Neural cell (in vitro differentiated cells): ENCODE measurements at regions not wholly inside any gene's neighbourhood (a gene's known extent, or its start where the extent isn't known, plus 50 kb on each side); places are given as distances from the start of the nearest gene placed in this dataset.

ENCODE experiments used
- H2AFZ ChIP-seq: fragments of 200-600, 300-800 bp; sonication (generic), shearing (Covaris generic); 2 replicates; pipeline ENCODE4 v1.6.0; 2014; ENCODE audit warnings: low read depth, mild to moderate bottlenecking, antibody characterized with exemption, low read length, moderate library complexity
- H3F3A ChIP-seq: fragments of 200-600 bp; shearing (Covaris generic); 2 replicates; pipeline ENCODE4 v1.6.1; 2016; ENCODE audit warnings: mild to moderate bottlenecking, moderate library complexity, mixed read lengths, antibody characterized with exemption, low read length; ENCODE audit not compliant: insufficient read depth, poor library complexity, severe bottlenecking
- H3K27ac ChIP-seq: fragments of 200-600, 300-800 bp; sonication (generic), shearing (Covaris generic); 2 replicates; pipeline ENCODE4 v1.5.1; 2014; ENCODE audit warnings: mild to moderate bottlenecking, low read length, moderate library complexity
- H3K27me3 ChIP-seq: fragments of 300-800, 200-600 bp; sonication (generic), shearing (Covaris generic); 2 replicates; pipeline ENCODE4 v1.6.0; 2014; ENCODE audit warnings: mild to moderate bottlenecking, low read depth, low read length, moderate library complexity; ENCODE audit not compliant: insufficient read depth
- H3K36me3 ChIP-seq: fragments of 300-800, 200-600 bp; sonication (generic), shearing (Covaris generic); 2 replicates; pipeline ENCODE4 v1.5.1; 2014; ENCODE audit warnings: mild to moderate bottlenecking, antibody characterized with exemption, low read length, moderate library complexity; ENCODE audit not compliant: insufficient read depth
- H3K4me2 ChIP-seq: fragments of 300-800, 200-600 bp; sonication (generic), shearing (Covaris generic); 2 replicates; pipeline ENCODE4 v1.6.0; 2014; ENCODE audit warnings: mild to moderate bottlenecking, low read length
- H3K4me3 ChIP-seq: fragments of 300-800, 200-600 bp; sonication (generic), shearing (Covaris generic); 2 replicates; pipeline ENCODE4 v1.5.1; 2014; ENCODE audit warnings: mild to moderate bottlenecking, low read length, moderate library complexity
- H3K79me2 ChIP-seq: fragments of 200-600 bp; shearing (Covaris generic); replicated peaks from 2 replicates; pipeline ENCODE4 v1.6.0; 2014; ENCODE audit warnings: mild to moderate bottlenecking, low read length, moderate library complexity; ENCODE audit not compliant: insufficient read depth
- H3K9ac ChIP-seq: fragments of 300-800, 200-600 bp; sonication (generic), shearing (Covaris generic); 2 replicates; pipeline ENCODE4 v1.6.1; 2016; ENCODE audit warnings: mild to moderate bottlenecking, low read length, mixed read lengths
- H3K9me2 ChIP-seq: fragments of 200-600 bp; shearing (Covaris generic); 2 replicates; pipeline ENCODE4 v1.6.1; 2016; ENCODE audit warnings: mild to moderate bottlenecking, low read length, mixed read lengths; ENCODE audit not compliant: insufficient read depth
- H3K9me3 ChIP-seq: fragments of 200-600, 300-800 bp; sonication (generic), shearing (Covaris generic); 2 replicates; pipeline ENCODE4 v1.6.1; 2016; ENCODE audit warnings: mild to moderate bottlenecking, mixed run types, low read length, moderate library complexity, mixed read lengths
- H4K20me1 ChIP-seq: fragments of 200-600 bp; shearing (Covaris generic); 2 replicates; pipeline ENCODE4 v1.6.1; 2016; ENCODE audit warnings: mild to moderate bottlenecking, mixed run types; ENCODE audit not compliant: insufficient read depth
- EP300 ChIP-seq: fragments of 450-650 bp; conservative IDR thresholded peaks from 2 replicates; pipeline ENCODE4 v1.6.1; 2014; ENCODE audit warnings: antibody characterized with exemption, mild to moderate bottlenecking, moderate library complexity; ENCODE audit not compliant: poor library complexity, severe bottlenecking
- EZH2 ChIP-seq: fragments of 200-600, 300-800 bp; shearing (Covaris generic), sonication (generic); IDR thresholded peaks from 2 replicates; pipeline ENCODE4 v1.6.1; 2014; ENCODE audit warnings: antibody characterized with exemption, low read length, borderline replicate concordance, mild to moderate bottlenecking; ENCODE audit not compliant: insufficient read depth, poor library complexity, severe bottlenecking
- MXI1 ChIP-seq: fragments of 450-650 bp; conservative IDR thresholded peaks from 2 replicates; pipeline ENCODE4 v1.6.1; 2014; ENCODE audit warnings: antibody characterized with exemption, mild to moderate bottlenecking; ENCODE audit not compliant: poor library complexity, severe bottlenecking
- POLR2AphosphoS5 ChIP-seq: IDR thresholded peaks from 2 replicates; pipeline ENCODE4 v1.6.1; 2012
- RAD21 ChIP-seq: fragments of 450-650 bp; conservative IDR thresholded peaks from 2 replicates; pipeline ENCODE4 v1.6.1; 2014; ENCODE audit warnings: antibody characterized with exemption, mild to moderate bottlenecking, moderate library complexity
- SMC3 ChIP-seq: fragments of 450-650 bp; conservative IDR thresholded peaks from 2 replicates; pipeline ENCODE4 v1.6.1; 2014; ENCODE audit warnings: antibody characterized with exemption, mild to moderate bottlenecking, moderate library complexity; ENCODE audit not compliant: poor library complexity
- TAF1 ChIP-seq: IDR thresholded peaks from 2 replicates; pipeline ENCODE4 v1.6.1; 2012; ENCODE audit warnings: low read depth
- TF ChIP-seq, protein P1 (sequence below): fragments of 450-650 bp; IDR thresholded peaks from 2 replicates; pipeline ENCODE4 v1.5.1; 2014; ENCODE audit warnings: antibody characterized with exemption, mild to moderate bottlenecking, moderate library complexity; ENCODE audit not compliant: poor library complexity, severe bottlenecking
- TF ChIP-seq, protein P2 (sequence below): IDR thresholded peaks from 2 replicates; pipeline ENCODE4 v1.6.1; 2012; ENCODE audit warnings: borderline replicate concordance

DNA sequence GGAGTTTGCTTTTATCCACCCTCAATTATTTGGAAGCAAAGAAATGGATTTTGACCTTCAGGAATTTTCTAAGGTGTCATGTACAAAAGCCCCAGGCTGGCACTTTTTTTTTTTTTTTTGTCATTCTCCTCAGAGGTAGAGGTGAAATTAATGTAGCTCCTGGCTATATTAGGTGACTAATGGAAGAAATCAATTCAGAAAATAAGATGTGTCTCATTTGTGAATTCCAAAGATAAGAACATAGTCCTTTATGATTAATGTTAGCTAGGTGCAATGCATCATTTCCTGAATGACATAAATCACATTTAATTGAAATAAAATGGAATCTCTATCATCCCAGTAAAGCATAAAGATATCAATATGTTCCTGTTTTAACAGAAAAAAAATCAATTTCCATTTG, 477.6 kb downstream of the FBXO15 start:
- no peaks in the 10 kb centered on the region for H3K27me3 ChIP-seq
- H3K9me2 ChIP-seq: no peaks in the 10 kb centered on the region
- no peaks in the 10 kb centered on the region for H3K9me3 ChIP-seq
- H3K4me2 ChIP-seq: no peak overlapping the region
- H3K36me3 ChIP-seq: no peaks in the 10 kb centered on the region
- H3K27ac ChIP-seq: no peak overlapping the region
- no peaks in the 10 kb centered on the region for H3F3A ChIP-seq
- no peaks in the 10 kb centered on the region for H3K79me2 ChIP-seq
- no peak overlapping the region for H2AFZ ChIP-seq
- TF ChIP-seq EP300: no peak
- TF ChIP-seq POLR2AphosphoS5: no peak
- no peak for TF ChIP-seq TAF1
- no peak for TF ChIP-seq MXI1
- TF ChIP-seq, protein P1, sequence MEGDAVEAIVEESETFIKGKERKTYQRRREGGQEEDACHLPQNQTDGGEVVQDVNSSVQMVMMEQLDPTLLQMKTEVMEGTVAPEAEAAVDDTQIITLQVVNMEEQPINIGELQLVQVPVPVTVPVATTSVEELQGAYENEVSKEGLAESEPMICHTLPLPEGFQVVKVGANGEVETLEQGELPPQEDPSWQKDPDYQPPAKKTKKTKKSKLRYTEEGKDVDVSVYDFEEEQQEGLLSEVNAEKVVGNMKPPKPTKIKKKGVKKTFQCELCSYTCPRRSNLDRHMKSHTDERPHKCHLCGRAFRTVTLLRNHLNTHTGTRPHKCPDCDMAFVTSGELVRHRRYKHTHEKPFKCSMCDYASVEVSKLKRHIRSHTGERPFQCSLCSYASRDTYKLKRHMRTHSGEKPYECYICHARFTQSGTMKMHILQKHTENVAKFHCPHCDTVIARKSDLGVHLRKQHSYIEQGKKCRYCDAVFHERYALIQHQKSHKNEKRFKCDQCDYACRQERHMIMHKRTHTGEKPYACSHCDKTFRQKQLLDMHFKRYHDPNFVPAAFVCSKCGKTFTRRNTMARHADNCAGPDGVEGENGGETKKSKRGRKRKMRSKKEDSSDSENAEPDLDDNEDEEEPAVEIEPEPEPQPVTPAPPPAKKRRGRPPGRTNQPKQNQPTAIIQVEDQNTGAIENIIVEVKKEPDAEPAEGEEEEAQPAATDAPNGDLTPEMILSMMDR: no peak
- TF ChIP-seq, protein P2, sequence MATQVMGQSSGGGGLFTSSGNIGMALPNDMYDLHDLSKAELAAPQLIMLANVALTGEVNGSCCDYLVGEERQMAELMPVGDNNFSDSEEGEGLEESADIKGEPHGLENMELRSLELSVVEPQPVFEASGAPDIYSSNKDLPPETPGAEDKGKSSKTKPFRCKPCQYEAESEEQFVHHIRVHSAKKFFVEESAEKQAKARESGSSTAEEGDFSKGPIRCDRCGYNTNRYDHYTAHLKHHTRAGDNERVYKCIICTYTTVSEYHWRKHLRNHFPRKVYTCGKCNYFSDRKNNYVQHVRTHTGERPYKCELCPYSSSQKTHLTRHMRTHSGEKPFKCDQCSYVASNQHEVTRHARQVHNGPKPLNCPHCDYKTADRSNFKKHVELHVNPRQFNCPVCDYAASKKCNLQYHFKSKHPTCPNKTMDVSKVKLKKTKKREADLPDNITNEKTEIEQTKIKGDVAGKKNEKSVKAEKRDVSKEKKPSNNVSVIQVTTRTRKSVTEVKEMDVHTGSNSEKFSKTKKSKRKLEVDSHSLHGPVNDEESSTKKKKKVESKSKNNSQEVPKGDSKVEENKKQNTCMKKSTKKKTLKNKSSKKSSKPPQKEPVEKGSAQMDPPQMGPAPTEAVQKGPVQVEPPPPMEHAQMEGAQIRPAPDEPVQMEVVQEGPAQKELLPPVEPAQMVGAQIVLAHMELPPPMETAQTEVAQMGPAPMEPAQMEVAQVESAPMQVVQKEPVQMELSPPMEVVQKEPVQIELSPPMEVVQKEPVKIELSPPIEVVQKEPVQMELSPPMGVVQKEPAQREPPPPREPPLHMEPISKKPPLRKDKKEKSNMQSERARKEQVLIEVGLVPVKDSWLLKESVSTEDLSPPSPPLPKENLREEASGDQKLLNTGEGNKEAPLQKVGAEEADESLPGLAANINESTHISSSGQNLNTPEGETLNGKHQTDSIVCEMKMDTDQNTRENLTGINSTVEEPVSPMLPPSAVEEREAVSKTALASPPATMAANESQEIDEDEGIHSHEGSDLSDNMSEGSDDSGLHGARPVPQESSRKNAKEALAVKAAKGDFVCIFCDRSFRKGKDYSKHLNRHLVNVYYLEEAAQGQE: no peak
- TF ChIP-seq SMC3: no peak
- TF ChIP-seq RAD21: no peak
- no peak for TF ChIP-seq EZH2
- H3K4me3 ChIP-seq: no peak overlapping the region
- no peak overlapping the region for H3K9ac ChIP-seq
- H4K20me1 ChIP-seq: no peaks in the 10 kb centered on the region

DNA sequence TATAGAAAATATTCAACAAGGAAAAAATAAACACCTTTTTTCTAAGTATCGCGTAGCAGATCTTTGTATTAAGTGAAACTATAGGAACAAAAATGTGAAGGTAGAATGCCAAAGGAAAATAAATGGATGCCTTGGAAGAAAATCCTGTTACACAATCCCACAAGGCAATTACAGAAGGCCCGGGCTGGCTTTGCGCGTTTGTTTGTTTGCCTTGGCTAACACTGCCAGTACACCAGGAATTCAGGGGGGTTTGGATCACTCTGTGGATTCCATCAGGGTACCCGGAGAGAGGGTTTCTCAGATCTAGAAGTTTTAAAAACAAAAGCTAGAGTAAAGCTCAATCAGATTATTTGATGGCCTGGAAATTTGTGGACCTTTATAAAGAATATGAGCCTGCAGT, 478.3 kb downstream of the FBXO15 start:
- H3K9me2 ChIP-seq: no peaks in the 10 kb centered on the region
- no peaks in the 10 kb centered on the region for H3K79me2 ChIP-seq
- H3K4me3 ChIP-seq: no peak overlapping the region
- H2AFZ ChIP-seq: no peak overlapping the region
- no peak overlapping the region for H3K4me2 ChIP-seq
- H3K9ac ChIP-seq: no peak overlapping the region
- H3K36me3 ChIP-seq: no peaks in the 10 kb centered on the region
- TF ChIP-seq SMC3: no peak
- no peak for TF ChIP-seq MXI1
- H3K27ac ChIP-seq: no peak overlapping the region
- H3F3A ChIP-seq: no peaks in the 10 kb centered on the region
- no peaks in the 10 kb centered on the region for H3K9me3 ChIP-seq
- no peaks in the 10 kb centered on the region for H4K20me1 ChIP-seq
- no peaks in the 10 kb centered on the region for H3K27me3 ChIP-seq

DNA sequence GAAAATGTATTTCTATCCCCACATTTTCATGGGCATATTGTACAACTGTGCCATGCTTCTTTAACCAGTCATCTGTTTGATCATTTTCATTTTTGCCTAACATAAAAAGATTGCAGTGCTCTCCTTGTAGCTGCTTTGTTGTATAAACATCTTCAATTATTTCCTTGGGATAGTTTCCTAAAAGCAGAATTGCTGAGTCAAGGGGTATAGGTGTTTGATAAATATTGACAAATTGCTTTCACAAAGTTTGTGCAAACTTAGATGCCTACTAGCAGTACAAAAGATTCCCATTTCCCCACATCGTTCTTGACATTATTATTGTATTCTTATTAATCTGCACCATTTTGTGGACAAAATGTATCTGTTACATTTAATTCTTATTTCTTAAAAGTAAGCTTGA, 479.6 kb downstream of the FBXO15 start:
- Histone ChIP-seq H3K9me3 (no peaks in the 10 kb centered on the region), H4K20me1 (no peaks in the 10 kb centered on the region), H2AFZ (no peak overlapping the region), H3K27me3 (no peaks in the 10 kb centered on the region), H3K9ac (no peak overlapping the region), H3K4me2 (no peak overlapping the region), H3K79me2 (no peaks in the 10 kb centered on the region), H3K27ac (no peak overlapping the region), H3K4me3 (no peak overlapping the region), H3K36me3 (no peaks in the 10 kb centered on the region), H3K9me2 (no peaks in the 10 kb centered on the region), H3F3A (no peaks in the 10 kb centered on the region)
- TF ChIP-seq MXI1 (no peak), TAF1 (no peak), POLR2AphosphoS5 (no peak), EP300 (no peak)
- TF ChIP-seq, protein P1: no peak
- TF ChIP-seq, protein P2: no peak
